ENCODE measurements at regions not wholly inside any gene's neighbourhood (a gene's known extent, or its start where the extent isn't known, plus 50 kb on each side); places are given as distances from the start of the nearest gene placed in this dataset.

GRCh38 chr7:51590746-51591145 lies 274.1 kb upstream of the COBL start:
- ChIA-PET POLR2A (no interaction called here), CTCF (no interaction called here)
- H3K9me3 ChIP-seq (ENCODE audit: low read length): no peaks in the 10 kb centered on the region
- Mint-ChIP-seq H3K27me3 (no peaks in the 10 kb centered on the region), H3K9me3 (peaks cover 0 to 8% (median 2%) of the 10 kb centered on the region in 5 donors), H3K36me3 (no peaks in the 10 kb centered on the region), H3K27ac (no peak overlapping the region), H3K4me1 (no peaks in the 10 kb centered on the region), H3K4me3 (no peak overlapping the region)
- no peak for DNase-seq
- H3K4me3 ChIP-seq (ENCODE audit: low read length): no peak overlapping the region
- no peak overlapping the region for H3K27ac ChIP-seq (ENCODE audit: low read depth, low read length)
- H3K27me3 ChIP-seq (ENCODE audit: insufficient read depth, low read length, poor library complexity, severe bottlenecking): no peaks in the 10 kb centered on the region
- no peaks in the 10 kb centered on the region for H3K36me3 ChIP-seq (ENCODE audit: insufficient read depth, low read length)
- no peaks in the 10 kb centered on the region for H3K4me1 ChIP-seq (ENCODE audit: insufficient read depth, low read length)

- Mint-ChIP-seq H3K9me3 (peaks cover 0 to 8% (median 2%) of the 10 kb centered on the region in 5 donors), H3K27ac (no peak overlapping the region)
- POLR2A ChIA-PET: no interaction called here
Observed at GRCh38 chr7:51589111-51589510, 272.5 kb upstream of the COBL start.

GRCh38 chr7:51587604-51588003 lies 271.0 kb upstream of the COBL start:
- no peaks in the 10 kb centered on the region for H3K4me1 ChIP-seq (ENCODE audit: insufficient read depth, low read length)
- no peaks in the 10 kb centered on the region for H3K36me3 Mint-ChIP-seq
- no peak overlapping the region for H3K27ac Mint-ChIP-seq
- H3K4me3 ChIP-seq (ENCODE audit: low read length): no peak overlapping the region
- H3K4me1 Mint-ChIP-seq: no peaks in the 10 kb centered on the region
- DNase-seq: no peak
- H3K4me3 Mint-ChIP-seq: no peak overlapping the region
- H3K27me3 ChIP-seq (ENCODE audit: insufficient read depth, low read length, poor library complexity, severe bottlenecking): no peaks in the 10 kb centered on the region
- H3K36me3 ChIP-seq (ENCODE audit: insufficient read depth, low read length): no peaks in the 10 kb centered on the region
- ChIA-PET CTCF (no interaction called here), POLR2A (no interaction called here)
- no peaks in the 10 kb centered on the region for H3K27me3 Mint-ChIP-seq
- H3K9me3 Mint-ChIP-seq: peaks cover 0 to 6% (median 4%) of the 10 kb centered on the region in 5 donors
- H3K9me3 ChIP-seq (ENCODE audit: low read length): no peaks in the 10 kb centered on the region
- no peak overlapping the region for H3K27ac ChIP-seq (ENCODE audit: low read depth, low read length)

More at GRCh38 chr7:51589111-51589510, 272.5 kb upstream of the COBL start:
- no peak for DNase-seq
- Histone ChIP-seq H3K27ac (ENCODE audit: low read depth, low read length) (no peak overlapping the region), H3K36me3 (ENCODE audit: insufficient read depth, low read length) (no peaks in the 10 kb centered on the region), H3K27me3 (ENCODE audit: insufficient read depth, low read length, poor library complexity, severe bottlenecking) (no peaks in the 10 kb centered on the region), H3K4me3 (ENCODE audit: low read length) (no peak overlapping the region), H3K4me1 (ENCODE audit: insufficient read depth, low read length) (no peaks in the 10 kb centered on the region), H3K9me3 (ENCODE audit: low read length) (no peaks in the 10 kb centered on the region)
- Mint-ChIP-seq H3K4me3 (no peak overlapping the region), H3K36me3 (no peaks in the 10 kb centered on the region), H3K27me3 (no peaks in the 10 kb centered on the region), H3K4me1 (no peaks in the 10 kb centered on the region)
- CTCF ChIA-PET: no interaction called here

GRCh38 chr7:51577390-51577789 lies 260.8 kb upstream of the COBL start:
- DNase-seq: no peak
- no peaks in the 10 kb centered on the region for H3K36me3 Mint-ChIP-seq
- H3K4me1 Mint-ChIP-seq: no peaks in the 10 kb centered on the region
- no peaks in the 10 kb centered on the region for H3K9me3 ChIP-seq (ENCODE audit: low read length)
- H3K27me3 ChIP-seq (ENCODE audit: insufficient read depth, low read length, poor library complexity, severe bottlenecking): no peaks in the 10 kb centered on the region
- no peak overlapping the region for H3K4me3 ChIP-seq (ENCODE audit: low read length)
- no peaks in the 10 kb centered on the region for H3K36me3 ChIP-seq (ENCODE audit: insufficient read depth, low read length)
- ChIA-PET POLR2A (no interaction called here), CTCF (no interaction called here)
- H3K4me1 ChIP-seq (ENCODE audit: insufficient read depth, low read length): no peaks in the 10 kb centered on the region
- no peak overlapping the region for H3K27ac Mint-ChIP-seq
- no peaks in the 10 kb centered on the region for H3K27me3 Mint-ChIP-seq
- no peak overlapping the region for H3K4me3 Mint-ChIP-seq
- no peak overlapping the region for H3K27ac ChIP-seq (ENCODE audit: low read depth, low read length)
- peaks cover 0 to 25% (median 3%) of the 10 kb centered on the region in 5 donors for H3K9me3 Mint-ChIP-seq

- Mint-ChIP-seq H3K27ac (no peak overlapping the region), H3K27me3 (peaks cover 0 to 1% of the 10 kb centered on the region in 2 donors), H3K36me3 (no peaks in the 10 kb centered on the region), H3K4me1 (no peaks in the 10 kb centered on the region), H3K9me3 (peaks cover 2 to 17% (median 14%) of the 10 kb centered on the region in 5 donors), H3K4me3 (no peak overlapping the region)
- Histone ChIP-seq H3K4me1 (ENCODE audit: insufficient read depth, low read length) (no peaks in the 10 kb centered on the region), H3K36me3 (ENCODE audit: insufficient read depth, low read length) (no peaks in the 10 kb centered on the region), H3K27me3 (ENCODE audit: insufficient read depth, low read length, poor library complexity, severe bottlenecking) (no peaks in the 10 kb centered on the region), H3K27ac (ENCODE audit: low read depth, low read length) (no peak overlapping the region), H3K9me3 (ENCODE audit: low read length) (no peaks in the 10 kb centered on the region), H3K4me3 (ENCODE audit: low read length) (no peak overlapping the region)
- CTCF ChIA-PET: no interaction called here
- no peak for DNase-seq
- POLR2A ChIA-PET: no interaction called here
Observed at GRCh38 chr7:51569581-51569980, 253.0 kb upstream of the COBL start.

GRCh38 chr7:51569176-51569575 lies 252.6 kb upstream of the COBL start:
- peaks cover 0 to 1% of the 10 kb centered on the region in 2 donors for H3K27me3 Mint-ChIP-seq
- Histone ChIP-seq H3K9me3 (ENCODE audit: low read length) (no peaks in the 10 kb centered on the region), H3K27ac (ENCODE audit: low read depth, low read length) (no peak overlapping the region), H3K4me1 (ENCODE audit: insufficient read depth, low read length) (no peaks in the 10 kb centered on the region), H3K4me3 (ENCODE audit: low read length) (no peak overlapping the region), H3K27me3 (ENCODE audit: insufficient read depth, low read length, poor library complexity, severe bottlenecking) (no peaks in the 10 kb centered on the region), H3K36me3 (ENCODE audit: insufficient read depth, low read length) (no peaks in the 10 kb centered on the region)
- no peak for DNase-seq
- H3K36me3 Mint-ChIP-seq: no peaks in the 10 kb centered on the region
- H3K4me3 Mint-ChIP-seq: no peak overlapping the region
- POLR2A ChIA-PET: no interaction called here
- CTCF ChIA-PET: no interaction called here
- H3K9me3 Mint-ChIP-seq: peaks cover 3 to 16% (median 13%) of the 10 kb centered on the region in 5 donors
- H3K27ac Mint-ChIP-seq: no peak overlapping the region
- no peaks in the 10 kb centered on the region for H3K4me1 Mint-ChIP-seq

- H3K27ac Mint-ChIP-seq: no peak overlapping the region
- CTCF ChIA-PET: no interaction called here
Observed at GRCh38 chr7:51551070-51551469, 234.5 kb upstream of the COBL start.

GRCh38 chr7:51545131-51545530 lies 228.5 kb upstream of the COBL start:
- H3K4me3 Mint-ChIP-seq: no peak overlapping the region
- Histone ChIP-seq H3K4me1 (ENCODE audit: insufficient read depth, low read length) (no peaks in the 10 kb centered on the region), H3K27ac (ENCODE audit: low read depth, low read length) (no peak overlapping the region), H3K27me3 (ENCODE audit: insufficient read depth, low read length, poor library complexity, severe bottlenecking) (no peaks in the 10 kb centered on the region), H3K9me3 (ENCODE audit: low read length) (no peaks in the 10 kb centered on the region), H3K36me3 (ENCODE audit: insufficient read depth, low read length) (no peaks in the 10 kb centered on the region), H3K4me3 (ENCODE audit: low read length) (no peak overlapping the region)
- H3K4me1 Mint-ChIP-seq: no peaks in the 10 kb centered on the region
- DNase-seq: no peak
- no peaks in the 10 kb centered on the region for H3K27me3 Mint-ChIP-seq
- CTCF ChIA-PET: no interaction called here
- peaks cover 5 to 37% (median 14%) of the 10 kb centered on the region in 5 donors for H3K9me3 Mint-ChIP-seq
- POLR2A ChIA-PET: no interaction called here
- no peak overlapping the region for H3K27ac Mint-ChIP-seq
- H3K36me3 Mint-ChIP-seq: no peaks in the 10 kb centered on the region

More at GRCh38 chr7:51551070-51551469, 234.5 kb upstream of the COBL start:
- H3K36me3 ChIP-seq (ENCODE audit: insufficient read depth, low read length): no peaks in the 10 kb centered on the region
- H3K27me3 ChIP-seq (ENCODE audit: insufficient read depth, low read length, poor library complexity, severe bottlenecking): no peaks in the 10 kb centered on the region
- no peak for DNase-seq
- POLR2A ChIA-PET: no interaction called here
- Mint-ChIP-seq H3K4me3 (no peak overlapping the region), H3K27me3 (no peaks in the 10 kb centered on the region), H3K9me3 (peaks cover 10 to 33% (median 13%) of the 10 kb centered on the region in 5 donors), H3K4me1 (no peaks in the 10 kb centered on the region), H3K36me3 (no peaks in the 10 kb centered on the region)
- no peak overlapping the region for H3K27ac ChIP-seq (ENCODE audit: low read depth, low read length)
- no peaks in the 10 kb centered on the region for H3K4me1 ChIP-seq (ENCODE audit: insufficient read depth, low read length)
- no peaks in the 10 kb centered on the region for H3K9me3 ChIP-seq (ENCODE audit: low read length)
- H3K4me3 ChIP-seq (ENCODE audit: low read length): no peak overlapping the region

All from CD8-positive, alpha-beta memory T cell (primary cell).